HG02870 (cell line): ENCODE measurements at regions not wholly inside any gene's neighbourhood (a gene's known extent, or its start where the extent isn't known, plus 50 kb on each side); places are given as distances from the start of the nearest gene placed in this dataset.
A peak's percentile ranks its signal among the peaks of the same experiment; 100 is the strongest.

ENCODE experiments used
- ATAC-seq: cut with Tn5 transposase; IDR thresholded peaks from one replicate; pipeline ENCODE4 v1.9.1; 2021; ENCODE audit warnings: mild to moderate bottlenecking, moderate library complexity; ENCODE audit not compliant: unreplicated experiment

- peak; percentile 61 for ATAC-seq
Observed at GRCh38 chr18:60146220-60146960, 226.2 kb downstream of the MC4R start.

DNA sequence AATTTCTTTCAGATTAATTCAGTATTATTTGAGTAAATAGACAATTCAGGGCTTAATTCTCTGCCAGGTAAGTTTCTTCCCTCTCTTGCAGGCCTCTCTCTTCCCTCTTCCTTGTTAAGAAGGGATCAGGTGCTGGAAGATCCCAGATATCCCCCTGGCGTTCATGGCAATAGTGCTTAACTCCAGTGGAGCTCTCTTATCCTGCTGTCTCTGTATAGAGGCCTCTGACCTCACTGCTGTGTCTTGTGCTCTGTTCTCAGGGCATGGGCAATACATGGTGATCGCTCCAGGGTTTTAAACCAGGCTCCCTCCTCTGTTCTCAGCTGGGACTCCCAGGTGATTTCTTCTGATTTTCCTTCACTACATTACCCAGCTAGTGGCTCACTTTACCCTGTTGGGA is 226.8 kb downstream of the MC4R start:
- no peak for ATAC-seq

- no peak for ATAC-seq
Observed at GRCh38 chr18:60134806-60135205, 235.0 kb downstream of the PMAIP1 start.

DNA sequence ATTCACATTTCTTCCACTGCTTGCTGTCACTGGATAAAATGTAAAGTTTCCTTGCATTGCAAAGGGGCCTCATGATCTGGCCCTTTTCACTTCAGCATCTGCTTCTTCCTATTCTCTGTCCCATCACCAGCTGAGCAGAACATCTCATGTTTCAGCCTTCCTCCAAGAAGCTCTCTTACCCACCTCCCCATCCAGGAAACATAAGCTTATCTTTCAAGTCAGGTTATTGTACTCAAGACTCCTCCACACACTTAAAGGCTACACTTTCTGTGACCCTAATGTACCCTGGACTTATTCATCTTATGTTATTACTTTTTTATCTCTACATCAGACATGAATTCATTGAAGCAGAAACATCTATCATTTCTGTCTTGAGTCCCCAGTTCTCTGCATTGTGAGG is 230.5 kb downstream of the PMAIP1 start:
- no peak for ATAC-seq

GRCh38 chr18:60123031-60123430 is 223.2 kb downstream of the PMAIP1 start:
- no peak for ATAC-seq

DNA sequence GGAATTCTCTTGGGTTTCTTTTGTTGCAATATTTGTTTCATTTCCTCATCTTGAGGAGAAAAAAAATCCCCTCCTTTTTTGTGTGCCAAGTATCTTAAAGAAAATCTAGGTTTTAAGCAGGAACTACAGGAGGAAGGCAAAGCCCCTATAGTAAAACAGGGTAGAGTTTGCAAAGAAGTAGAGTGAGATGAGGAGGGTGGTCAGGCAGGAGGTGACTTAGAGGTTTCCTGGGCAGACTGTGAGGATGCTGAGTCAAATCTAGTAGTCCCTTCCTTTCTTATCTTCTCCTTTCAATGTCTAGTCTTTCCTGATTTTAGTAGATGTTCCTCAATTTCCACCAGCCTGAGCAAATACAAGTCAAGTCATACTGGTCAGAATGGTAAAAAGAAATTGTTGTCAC is 222.5 kb downstream of the PMAIP1 start:
- ATAC-seq: no peak

- no peak for ATAC-seq
Observed at GRCh38 chr18:60120231-60120750, 220.5 kb downstream of the PMAIP1 start.

DNA sequence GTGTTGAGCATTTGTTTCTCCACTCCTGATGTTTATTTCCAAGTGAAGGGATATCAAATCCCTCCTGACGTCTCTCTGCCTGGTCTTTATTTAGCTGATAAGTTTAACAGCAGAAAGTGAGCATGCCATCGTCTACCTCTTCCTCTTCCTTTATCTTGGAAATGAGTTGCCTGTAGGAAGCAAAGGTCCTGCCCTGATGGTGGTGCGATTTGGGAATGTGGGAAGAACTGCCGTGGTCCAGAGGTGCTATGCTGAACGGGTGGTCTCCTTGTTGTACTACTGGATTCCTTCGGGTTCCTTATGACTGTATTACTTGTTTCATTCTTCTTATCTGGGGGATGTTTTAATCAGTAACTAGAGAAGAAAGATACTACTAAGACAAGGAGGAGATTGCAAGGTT is 217.5 kb downstream of the PMAIP1 start:
- ATAC-seq: no peak

DNA sequence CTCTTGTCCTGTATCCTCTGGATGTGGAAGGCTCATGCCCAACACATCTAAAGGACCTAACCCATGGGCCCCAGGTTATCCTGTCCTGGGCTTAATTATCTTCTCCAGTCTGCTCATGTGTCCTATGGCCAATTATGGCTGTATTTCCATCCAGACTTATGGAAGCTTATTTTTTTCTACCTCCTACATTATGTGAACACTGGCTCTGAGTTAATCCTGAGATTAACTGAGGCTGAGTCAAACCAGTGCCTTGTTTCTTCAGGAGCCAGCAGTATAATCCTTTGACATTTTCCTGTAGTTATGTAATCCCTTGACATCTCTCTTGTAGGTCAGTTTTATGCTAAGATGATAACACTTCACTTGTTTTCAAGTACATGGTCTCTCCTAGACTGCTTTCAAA is 213.6 kb downstream of the PMAIP1 start:
- ATAC-seq: no peak

GRCh38 chr18:60112369-60112768 is 212.6 kb downstream of the PMAIP1 start:
- ATAC-seq: no peak

GRCh38 chr18:60111525-60111924 is 211.7 kb downstream of the PMAIP1 start:
- no peak for ATAC-seq

GRCh38 chr18:60110836-60111235 is 211.0 kb downstream of the PMAIP1 start:
- ATAC-seq: no peak

DNA sequence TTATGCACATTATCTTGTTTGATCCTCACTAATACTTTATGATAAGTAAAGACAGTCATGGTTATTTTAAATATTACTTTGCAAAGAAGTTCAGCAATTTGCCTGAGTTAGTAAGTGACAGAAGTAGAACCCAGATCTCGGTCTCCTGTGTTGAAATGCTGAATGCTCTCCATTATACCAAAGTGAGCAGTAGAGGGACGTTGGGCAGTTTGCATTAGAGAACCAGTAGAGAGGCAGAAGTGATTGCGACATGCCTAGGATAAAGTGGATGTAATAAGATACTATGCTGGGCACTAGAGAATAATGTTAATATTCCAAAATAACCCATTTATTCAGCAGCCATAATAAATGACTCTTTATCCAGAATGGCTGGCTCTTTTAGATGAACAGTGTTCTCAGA is 201.0 kb downstream of the PMAIP1 start:
- ATAC-seq: no peak

- no peak for ATAC-seq
Observed at GRCh38 chr18:60099709-60100108, 199.9 kb downstream of the PMAIP1 start.

GRCh38 chr18:60096428-60096827 is 196.6 kb downstream of the PMAIP1 start:
- ATAC-seq: no peak

DNA sequence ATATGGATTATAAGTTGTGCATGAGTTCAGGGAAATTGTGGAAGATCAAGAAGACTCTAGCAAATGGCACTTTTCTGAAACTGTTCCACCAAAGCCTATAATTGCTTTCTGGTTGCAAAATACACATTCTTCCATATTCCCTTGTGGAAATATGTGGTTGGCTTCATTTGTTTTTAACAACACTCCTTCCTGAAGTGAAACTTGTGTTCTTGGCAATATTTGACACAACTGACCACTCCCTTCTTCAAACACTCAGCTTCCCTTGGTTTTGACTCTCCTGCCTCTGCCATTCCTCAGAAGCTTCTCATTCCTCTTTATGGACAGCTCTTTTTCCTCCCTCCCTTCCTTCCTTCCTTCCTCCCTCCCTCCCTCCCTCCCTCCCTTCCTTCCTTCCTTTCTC is 192.3 kb downstream of the PMAIP1 start:
- ATAC-seq: no peak

DNA sequence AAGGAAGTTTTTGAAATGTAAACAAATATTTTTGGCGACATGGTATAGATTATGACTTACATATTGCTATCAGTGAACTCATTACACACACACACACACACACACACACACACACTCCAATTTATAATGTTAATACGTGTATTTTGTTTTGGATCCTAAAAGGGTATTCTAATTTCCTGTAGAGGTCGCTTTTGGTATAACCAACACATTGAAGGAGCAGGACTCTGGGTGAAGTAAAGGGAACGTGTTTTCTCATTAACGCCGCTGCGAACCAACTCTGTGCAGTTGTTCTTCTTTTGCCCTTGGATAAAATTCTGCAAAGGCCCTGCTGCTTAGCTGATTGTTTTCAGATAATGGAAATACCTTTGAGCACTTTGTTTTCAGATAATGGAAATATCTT is 190.4 kb downstream of the PMAIP1 start:
- ATAC-seq: peak; percentile 51

GRCh38 chr18:60082790-60083189 is 183.0 kb downstream of the PMAIP1 start:
- no peak for ATAC-seq

DNA sequence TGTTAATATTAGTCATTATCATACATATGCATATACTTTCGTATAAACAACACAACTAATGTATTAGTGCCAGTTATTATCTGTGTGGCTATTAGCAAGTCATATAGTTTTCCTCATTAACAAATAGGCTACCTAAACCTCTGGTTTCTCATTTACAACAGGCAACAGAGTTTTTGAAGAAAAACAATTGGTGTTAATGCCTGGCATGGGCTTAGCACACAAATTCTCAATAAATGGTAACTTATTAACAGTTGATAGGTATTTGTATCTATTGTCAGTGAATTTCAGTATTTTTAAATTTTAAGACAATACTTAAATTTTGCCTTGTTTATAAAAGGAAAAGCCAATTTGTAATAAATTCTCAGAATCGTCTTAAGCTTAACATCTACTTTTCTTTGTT is 182.5 kb downstream of the PMAIP1 start:
- ATAC-seq: no peak

- ATAC-seq: no peak
Observed at GRCh38 chr18:60075477-60075876, 175.7 kb downstream of the PMAIP1 start.

- no peak for ATAC-seq
Observed at GRCh38 chr18:60070631-60071030, 170.8 kb downstream of the PMAIP1 start.

GRCh38 chr18:60069145-60069544 is 169.3 kb downstream of the PMAIP1 start:
- ATAC-seq: no peak
